ENCODE measurements at regions not wholly inside any gene's neighbourhood (a gene's known extent, or its start where the extent isn't known, plus 50 kb on each side); places are given as distances from the start of the nearest gene placed in this dataset.

- TF ChIP-seq, protein P1, sequence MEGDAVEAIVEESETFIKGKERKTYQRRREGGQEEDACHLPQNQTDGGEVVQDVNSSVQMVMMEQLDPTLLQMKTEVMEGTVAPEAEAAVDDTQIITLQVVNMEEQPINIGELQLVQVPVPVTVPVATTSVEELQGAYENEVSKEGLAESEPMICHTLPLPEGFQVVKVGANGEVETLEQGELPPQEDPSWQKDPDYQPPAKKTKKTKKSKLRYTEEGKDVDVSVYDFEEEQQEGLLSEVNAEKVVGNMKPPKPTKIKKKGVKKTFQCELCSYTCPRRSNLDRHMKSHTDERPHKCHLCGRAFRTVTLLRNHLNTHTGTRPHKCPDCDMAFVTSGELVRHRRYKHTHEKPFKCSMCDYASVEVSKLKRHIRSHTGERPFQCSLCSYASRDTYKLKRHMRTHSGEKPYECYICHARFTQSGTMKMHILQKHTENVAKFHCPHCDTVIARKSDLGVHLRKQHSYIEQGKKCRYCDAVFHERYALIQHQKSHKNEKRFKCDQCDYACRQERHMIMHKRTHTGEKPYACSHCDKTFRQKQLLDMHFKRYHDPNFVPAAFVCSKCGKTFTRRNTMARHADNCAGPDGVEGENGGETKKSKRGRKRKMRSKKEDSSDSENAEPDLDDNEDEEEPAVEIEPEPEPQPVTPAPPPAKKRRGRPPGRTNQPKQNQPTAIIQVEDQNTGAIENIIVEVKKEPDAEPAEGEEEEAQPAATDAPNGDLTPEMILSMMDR (IDR thresholded peaks at IDR 0.05), result no peak
- no peak for TF ChIP-seq EZH2 (IDR thresholded peaks at IDR 0.05; ENCODE audit: borderline replicate concordance, insufficient read depth, low read depth, low read length, poor library complexity, severe bottlenecking)
These were observed 364.3 kb upstream of the DPH6 start for GRCh38 chr15:35910227-35910626.
